Hepatocyte (in vitro differentiated cells): ENCODE measurements at regions not wholly inside any gene's neighbourhood (a gene's known extent, or its start where the extent isn't known, plus 50 kb on each side); places are given as distances from the start of the nearest gene placed in this dataset.

Experiments
- EZH2 ChIP-seq: fragments of 200-600 bp; sonication (generic); IDR thresholded peaks from 2 replicates; pipeline ENCODE4 v1.6.1; 2016; ENCODE audit warnings: antibody characterized with exemption, mild to moderate bottlenecking, borderline replicate concordance
- TF ChIP-seq, protein P1 (sequence below): fragments of 200-600 bp; sonication (generic); IDR thresholded peaks from 2 replicates; pipeline ENCODE4 v1.5.1; 2016; ENCODE audit warnings: antibody characterized with exemption, mild to moderate bottlenecking; ENCODE audit not compliant: poor library complexity

DNA sequence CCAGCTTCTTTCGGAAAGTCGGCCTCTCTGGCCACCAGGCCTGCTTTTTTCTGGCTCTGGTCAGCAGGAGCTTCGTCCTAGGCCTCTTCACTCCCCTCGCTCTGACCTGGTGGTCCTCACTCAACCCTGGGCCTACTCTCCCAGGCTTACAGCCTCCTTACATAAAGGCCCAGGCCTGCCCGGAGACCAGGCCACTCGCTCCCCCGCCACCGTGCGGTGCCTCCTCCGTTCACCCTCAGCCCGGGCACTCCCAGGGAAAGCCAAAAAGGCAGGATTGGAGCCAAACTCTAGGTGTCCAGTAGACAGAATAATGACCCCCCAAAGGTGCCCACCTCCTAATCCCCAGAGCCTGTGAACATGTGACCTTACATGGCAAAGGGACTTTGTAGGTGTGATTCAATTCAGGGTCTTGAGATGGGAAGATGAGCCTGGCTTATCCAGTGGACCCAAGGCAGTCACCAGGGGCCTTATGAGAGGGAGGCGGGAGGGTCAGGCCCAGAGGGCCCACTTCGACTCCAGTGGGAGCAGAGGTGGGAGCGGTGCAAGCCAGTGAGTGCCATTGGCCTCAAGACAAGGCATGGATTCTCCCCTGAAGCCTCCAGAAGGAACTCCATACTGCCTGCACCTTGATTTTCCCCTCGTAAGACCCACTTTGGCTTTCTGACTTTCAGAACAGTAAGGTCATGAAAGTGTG lies 118.6 kb upstream of the PTPN1 start:
- TF ChIP-seq, protein P1, sequence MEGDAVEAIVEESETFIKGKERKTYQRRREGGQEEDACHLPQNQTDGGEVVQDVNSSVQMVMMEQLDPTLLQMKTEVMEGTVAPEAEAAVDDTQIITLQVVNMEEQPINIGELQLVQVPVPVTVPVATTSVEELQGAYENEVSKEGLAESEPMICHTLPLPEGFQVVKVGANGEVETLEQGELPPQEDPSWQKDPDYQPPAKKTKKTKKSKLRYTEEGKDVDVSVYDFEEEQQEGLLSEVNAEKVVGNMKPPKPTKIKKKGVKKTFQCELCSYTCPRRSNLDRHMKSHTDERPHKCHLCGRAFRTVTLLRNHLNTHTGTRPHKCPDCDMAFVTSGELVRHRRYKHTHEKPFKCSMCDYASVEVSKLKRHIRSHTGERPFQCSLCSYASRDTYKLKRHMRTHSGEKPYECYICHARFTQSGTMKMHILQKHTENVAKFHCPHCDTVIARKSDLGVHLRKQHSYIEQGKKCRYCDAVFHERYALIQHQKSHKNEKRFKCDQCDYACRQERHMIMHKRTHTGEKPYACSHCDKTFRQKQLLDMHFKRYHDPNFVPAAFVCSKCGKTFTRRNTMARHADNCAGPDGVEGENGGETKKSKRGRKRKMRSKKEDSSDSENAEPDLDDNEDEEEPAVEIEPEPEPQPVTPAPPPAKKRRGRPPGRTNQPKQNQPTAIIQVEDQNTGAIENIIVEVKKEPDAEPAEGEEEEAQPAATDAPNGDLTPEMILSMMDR = no peak
- TF ChIP-seq EZH2 = no peak
